HG02588 (cell line): ENCODE measurements at regions not wholly inside any gene's neighbourhood (a gene's known extent, or its start where the extent isn't known, plus 50 kb on each side); places are given as distances from the start of the nearest gene placed in this dataset.

Source experiments
- ATAC-seq: cut with Tn5 transposase; IDR thresholded peaks from one replicate; pipeline ENCODE4 v1.9.1; 2021; ENCODE audit warnings: mild to moderate bottlenecking, moderate library complexity; ENCODE audit not compliant: unreplicated experiment

DNA sequence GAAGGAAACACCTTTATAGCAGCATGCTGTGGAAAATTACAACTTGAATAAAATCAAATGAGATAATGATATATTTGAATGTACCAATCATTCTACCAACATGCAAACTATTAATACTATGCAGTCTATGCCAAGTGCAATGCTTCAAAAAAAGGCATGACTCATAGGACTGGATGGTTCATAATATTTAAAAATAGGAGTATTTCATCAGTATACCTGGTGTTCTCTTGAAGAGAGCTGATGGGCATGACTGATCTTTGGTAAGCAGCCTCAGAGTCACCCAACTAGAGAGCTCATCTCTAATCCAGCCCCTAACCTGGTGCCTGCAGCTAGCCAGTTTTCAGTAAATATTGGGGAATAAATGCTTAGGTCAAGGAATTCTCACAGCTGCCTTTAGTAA lies 434.7 kb upstream of the ARRDC4 start:
- no peak for ATAC-seq

DNA sequence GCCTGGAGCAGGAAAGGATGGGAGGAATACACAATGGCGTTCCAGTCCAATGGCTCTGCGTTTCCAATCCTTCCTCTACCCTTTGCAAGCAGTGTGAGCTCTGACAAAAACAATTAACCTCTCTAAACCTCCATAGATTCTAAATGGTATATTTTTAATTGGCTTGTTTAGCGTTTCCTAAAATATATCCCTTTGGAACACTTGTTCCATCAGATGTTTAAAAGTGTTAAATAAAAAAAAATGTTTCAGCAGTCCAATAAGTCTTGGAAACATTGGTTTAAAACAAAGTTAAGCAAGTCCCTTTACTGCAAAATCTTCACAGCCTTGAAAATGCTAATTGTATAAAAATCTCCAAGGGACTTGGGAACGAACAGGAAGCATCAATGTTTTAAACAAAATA lies 432.3 kb upstream of the ARRDC4 start:
- ATAC-seq = no peak

GRCh38 chr15:97545799-97546198 lies 414.7 kb upstream of the ARRDC4 start:
- no peak for ATAC-seq

DNA sequence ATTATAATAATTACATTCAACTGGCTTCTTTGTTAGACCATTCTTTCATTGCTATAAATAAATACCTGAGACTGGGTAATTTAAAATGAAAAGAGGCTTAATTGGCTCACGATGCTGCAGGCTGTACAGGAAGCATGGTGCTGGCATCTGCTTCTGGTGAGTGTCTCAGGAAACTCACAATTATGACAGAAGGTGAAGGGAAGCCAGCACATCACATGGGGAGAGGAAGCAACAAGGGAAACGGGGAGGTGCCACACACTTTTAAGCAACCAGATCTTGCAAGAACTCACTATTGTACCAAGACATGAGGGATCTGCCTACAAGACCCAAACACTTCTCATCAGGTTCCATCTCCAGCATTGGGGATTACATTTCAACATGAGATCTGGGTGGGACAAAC lies 413.1 kb upstream of the ARRDC4 start:
- ATAC-seq = no peak

- no peak for ATAC-seq
Measured at GRCh38 chr15:97561529-97561928, 399.0 kb upstream of the ARRDC4 start.

GRCh38 chr15:97563516-97563915 lies 397.0 kb upstream of the ARRDC4 start:
- no peak for ATAC-seq

DNA sequence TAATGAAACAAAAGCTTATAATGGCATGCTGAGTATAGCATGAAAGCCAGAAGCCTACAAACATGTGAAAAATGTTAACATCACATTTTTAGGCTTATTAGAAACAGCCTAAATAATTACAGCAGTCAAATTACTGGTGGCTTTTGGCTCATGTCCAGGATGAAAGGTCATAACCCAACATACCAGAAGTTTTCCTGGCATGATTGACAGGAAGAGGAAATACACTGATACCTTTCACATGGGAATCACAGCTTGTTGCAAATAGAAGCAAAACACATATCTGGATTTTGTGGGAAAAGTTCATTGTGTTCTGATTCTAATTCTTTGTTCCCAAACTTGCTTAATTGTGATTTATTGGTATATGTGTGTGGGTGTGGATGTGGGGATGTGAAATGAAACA lies 393.5 kb upstream of the ARRDC4 start:
- ATAC-seq = no peak

DNA sequence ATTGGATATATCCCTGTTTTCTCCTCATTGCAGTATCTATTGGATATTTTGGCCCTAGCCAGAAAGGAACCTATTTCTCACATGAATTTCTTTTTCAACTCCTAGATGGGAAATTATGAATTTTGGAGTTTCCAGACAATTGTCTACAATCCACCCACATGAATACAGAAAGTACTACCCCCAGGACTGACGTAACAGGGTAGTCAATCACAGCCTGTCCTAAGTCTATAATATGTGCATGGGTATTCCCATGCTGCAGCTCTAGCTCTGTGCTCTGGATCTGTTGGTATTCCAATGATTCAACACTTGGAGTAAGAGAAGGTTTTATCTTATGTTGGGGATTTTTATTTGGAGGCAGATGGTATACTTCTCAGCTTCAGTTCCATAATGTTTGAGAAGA lies 393.1 kb upstream of the ARRDC4 start:
- no peak for ATAC-seq

DNA sequence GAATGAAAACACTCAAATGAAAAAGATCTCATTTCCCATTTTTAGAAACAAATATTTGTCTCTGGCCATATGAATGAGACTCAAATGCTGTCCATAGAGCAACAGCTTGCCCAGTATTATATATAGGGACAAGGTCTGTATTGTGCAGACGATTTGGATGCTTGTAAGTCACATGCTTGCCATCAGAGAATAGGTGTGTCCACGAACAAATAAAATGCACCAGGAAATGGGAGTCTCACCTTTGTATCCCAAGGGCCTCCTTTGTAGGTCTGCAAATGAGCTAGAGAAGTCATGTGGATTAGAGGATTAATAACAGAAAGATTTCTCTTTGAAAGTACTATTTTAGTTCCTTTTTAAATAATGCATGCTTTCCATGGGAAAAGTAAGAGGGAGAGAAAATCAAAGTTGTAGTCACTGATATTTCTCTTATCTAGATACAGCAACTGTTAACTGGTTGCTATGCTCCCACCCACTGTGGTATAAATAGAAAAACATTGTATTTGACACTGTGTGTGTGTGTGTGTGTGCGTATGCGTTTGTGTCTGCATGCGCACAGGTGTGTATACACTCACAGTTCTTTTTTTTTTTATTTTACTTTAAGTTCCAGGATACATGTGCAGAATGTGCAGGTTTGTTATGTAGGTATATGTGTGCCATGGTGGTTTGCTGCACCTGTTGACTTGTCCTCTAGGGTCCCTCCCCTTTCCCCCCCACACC lies 383.4 kb upstream of the ARRDC4 start:
- ATAC-seq = no peak

GRCh38 chr15:97585408-97585807 lies 375.1 kb upstream of the ARRDC4 start:
- no peak for ATAC-seq

DNA sequence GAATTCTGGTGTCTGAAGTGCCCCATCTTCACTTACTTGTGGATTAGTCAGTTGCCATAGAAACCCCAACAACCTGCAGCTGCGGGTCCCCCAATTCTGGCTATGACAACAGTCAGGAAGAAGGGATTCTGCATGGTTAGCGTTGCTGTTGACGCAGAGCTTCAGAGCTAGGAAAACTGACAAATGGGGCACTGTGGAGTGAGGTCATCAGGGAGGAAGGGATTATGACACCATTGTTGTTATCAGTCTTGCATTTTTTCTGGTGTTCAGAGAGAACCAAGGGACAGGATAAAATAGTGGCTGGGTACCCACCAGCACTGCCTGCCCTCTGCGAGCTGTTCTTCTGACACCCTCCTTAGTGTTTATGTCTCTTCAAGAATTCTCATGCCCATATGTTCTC lies 367.7 kb upstream of the ARRDC4 start:
- no peak for ATAC-seq

DNA sequence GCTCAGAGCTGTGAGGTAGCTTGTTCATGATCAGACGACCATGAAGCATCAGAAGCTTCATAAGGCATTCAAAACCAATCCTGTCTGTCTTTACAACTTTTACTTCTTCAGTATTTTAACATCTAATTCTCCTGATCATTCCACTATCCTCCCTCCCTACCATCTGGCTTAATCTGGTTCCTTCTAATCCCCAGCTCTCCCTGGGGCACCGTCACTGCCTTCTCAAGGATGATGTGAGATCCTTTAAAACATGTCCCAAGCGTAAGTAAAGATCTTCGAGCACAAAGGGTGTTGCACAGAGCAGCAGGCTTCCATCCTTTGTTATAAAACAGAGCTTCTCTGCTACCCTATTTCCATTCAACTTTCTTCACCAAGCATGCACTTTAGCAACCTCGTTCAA lies 362.7 kb upstream of the ARRDC4 start:
- no peak for ATAC-seq

DNA sequence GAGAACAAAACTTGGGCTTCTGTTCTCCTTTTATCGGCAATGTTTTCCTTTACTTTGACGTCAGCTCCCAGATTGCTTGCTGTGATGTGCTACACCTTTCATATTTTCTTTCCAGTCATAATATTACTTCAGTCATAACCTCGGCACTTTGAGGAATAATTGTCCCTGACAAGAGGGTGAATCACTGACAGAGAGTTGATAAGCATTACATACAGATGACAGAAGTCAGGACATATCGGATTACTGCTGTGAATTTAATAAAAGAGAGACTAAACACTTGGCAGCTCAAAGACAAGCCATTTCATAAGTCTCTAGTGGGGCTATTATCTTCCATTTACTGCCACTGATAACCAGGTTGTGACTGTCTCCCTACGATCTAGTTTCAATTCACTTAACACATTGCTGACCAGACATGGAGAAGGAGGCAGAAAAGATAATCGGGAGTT lies 362.1 kb upstream of the ARRDC4 start:
- no peak for ATAC-seq

- no peak for ATAC-seq
Measured at GRCh38 chr15:97600190-97600589, 360.3 kb upstream of the ARRDC4 start.

DNA sequence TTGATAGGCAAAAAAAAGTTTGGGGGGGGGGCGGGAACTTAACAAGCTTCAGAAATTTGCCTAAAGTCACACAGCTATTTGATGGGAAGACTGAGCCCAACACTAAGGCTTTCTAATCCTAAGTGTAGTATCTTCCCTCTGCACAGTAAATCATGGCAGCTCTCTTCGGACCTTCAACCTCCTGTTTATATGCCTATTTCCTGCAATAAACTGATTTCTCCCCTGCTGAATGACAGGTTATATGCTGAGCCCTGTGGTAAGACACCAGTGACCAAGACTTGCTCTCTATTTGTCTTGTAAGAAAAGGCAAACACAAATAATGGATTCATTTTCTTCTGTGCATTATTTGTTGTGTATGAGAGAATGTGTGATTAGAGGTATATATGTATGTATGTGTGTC lies 355.8 kb upstream of the ARRDC4 start:
- ATAC-seq = no peak

DNA sequence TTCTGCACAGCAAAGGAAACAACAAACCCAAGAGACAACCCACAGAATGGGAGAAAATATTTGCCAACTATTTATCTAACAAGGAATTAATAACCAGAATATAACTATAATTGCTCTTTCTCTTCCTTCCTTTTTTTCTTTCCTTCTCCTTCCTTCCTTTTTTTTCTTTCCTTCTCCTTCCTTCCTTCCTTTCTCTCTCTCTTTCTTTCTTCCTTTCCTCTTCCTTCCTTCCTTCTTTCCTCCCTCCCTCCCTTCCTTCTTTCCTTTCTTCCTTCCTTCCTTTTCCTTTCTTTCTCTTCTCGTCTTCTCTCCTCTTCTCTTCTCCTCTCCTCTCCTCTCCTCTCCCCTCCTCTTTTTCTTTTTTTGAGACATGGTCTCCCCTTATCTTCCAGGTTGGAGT lies 345.4 kb upstream of the ARRDC4 start:
- no peak for ATAC-seq

DNA sequence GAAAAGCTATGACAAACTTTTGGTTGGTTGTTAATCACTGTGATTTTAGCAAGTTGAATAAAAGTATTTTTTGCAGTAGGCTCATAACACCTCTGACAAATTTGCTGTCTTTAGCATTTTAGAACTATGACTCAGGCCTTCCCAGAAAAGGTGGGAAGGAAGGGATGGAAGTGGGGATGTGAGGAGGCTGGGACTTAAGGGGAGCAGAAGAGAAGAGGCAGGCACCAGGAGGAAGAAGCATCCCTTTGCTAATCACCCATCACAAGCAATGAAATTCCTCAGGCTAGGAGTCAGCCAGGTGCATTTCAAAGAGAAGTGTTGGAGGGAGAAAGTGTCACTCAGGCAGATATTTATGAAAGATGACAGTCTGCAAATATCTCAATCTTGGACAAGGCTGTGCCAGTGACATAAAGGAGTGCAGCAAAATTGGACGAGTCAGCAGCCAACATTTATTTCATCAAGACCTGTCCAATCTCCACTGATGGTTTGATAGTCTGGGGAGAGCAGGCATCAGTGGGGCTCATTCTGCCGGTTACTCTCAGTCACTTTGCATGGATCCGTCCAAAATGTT lies 337.3 kb upstream of the ARRDC4 start:
- ATAC-seq = no peak

- ATAC-seq = no peak
Measured at GRCh38 chr15:97627634-97628033, 332.9 kb upstream of the ARRDC4 start.

GRCh38 chr15:97645758-97646157 lies 314.7 kb upstream of the ARRDC4 start:
- no peak for ATAC-seq

GRCh38 chr15:97648728-97649127 lies 311.8 kb upstream of the ARRDC4 start:
- no peak for ATAC-seq

DNA sequence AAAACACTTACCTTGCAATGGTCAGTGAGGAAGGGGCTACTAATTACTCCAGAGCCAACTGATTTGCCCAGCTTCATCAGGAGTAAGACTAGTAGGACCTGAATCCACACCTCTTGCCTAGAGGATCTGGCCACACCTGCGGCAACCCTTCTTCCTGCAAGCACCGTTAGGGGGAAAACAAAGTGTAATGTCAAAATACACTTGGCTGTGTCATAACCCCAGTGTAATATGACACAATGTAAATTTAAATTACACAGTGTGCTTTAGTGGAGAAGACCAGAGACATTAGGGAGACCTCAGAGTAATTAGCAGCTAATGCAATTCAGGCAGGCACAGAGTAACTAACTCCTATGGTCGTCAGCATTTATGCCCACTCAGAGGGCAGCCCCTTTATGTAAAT lies 308.5 kb upstream of the ARRDC4 start:
- no peak for ATAC-seq

DNA sequence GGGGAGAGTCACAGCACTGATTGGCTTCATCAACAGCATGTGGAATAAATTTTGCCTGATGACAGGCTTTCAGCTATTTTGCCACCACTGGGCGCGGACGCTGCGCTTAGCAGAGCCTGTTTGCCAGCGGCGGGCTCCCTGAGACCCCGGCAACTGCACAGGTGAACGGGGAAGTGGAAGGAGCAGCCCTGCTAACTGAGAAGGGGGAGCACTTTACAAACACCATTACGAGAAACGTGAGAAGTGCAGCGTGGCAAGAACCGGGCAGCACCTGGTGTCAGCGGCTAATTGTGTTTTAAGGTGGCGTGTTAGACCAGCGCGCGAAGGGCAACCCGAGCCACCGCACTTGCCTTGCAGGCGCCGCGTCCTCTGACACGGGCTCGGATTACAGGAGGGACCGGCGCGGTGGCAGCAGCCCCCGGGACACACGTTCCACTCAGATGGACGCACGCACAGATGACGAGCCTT lies 307.8 kb upstream of the ARRDC4 start:
- ATAC-seq = no peak

DNA sequence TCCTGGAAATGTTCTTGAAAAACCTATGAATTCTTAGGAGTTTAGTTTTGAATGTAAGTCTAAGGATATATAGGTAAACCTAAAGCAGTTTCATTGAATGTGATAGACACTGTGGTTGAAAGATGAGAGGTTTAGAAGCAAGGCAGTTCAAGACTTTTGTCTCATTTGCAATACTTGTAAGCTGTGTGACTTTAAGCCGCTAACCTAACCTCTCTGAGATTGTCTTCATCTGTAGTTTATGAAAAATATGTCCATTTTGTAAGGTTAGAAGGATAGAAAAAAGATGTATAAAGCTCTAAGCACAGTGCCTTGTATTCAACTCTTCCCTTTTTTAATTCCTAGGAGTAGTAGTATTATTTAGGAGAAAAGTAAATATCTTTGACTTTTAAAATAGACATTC lies 306.6 kb upstream of the ARRDC4 start:
- no peak for ATAC-seq
